Panc1 (cell line): ENCODE measurements at regions not wholly inside any gene's neighbourhood (a gene's known extent, or its start where the extent isn't known, plus 50 kb on each side); places are given as distances from the start of the nearest gene placed in this dataset.

Source experiments
- ATAC-seq: fragments of 200-7000 bp; cut with Tn5 transposase; 2 replicates; pipeline ENCODE4 v1.9.1; 2020; ENCODE audit warnings: mild to moderate bottlenecking, moderate library complexity
- BruUV-seq: library from RNA; stranded (reverse); fragments of 400-500 nt; replicated peaks from 2 replicates; lab custom pipeline; 2021; lab: Mats Ljungman, UMichigan
- CTCF ChIA-PET: fragments of 300-600 bp; sonication (Branson Sonifier 250); formaldehyde crosslinking; loops from one replicate; lab custom pipeline; 2022; ENCODE audit warnings: antibody characterized with exemption; lab: Charles Lee
- POLR2A ChIA-PET: fragments of 300-600 bp; sonication (Branson Sonifier 250); formaldehyde crosslinking; loops from one replicate; lab custom pipeline; 2022; ENCODE audit warnings: antibody characterized with exemption; lab: Charles Lee
- DNase-seq: peaks from one replicate; pipeline ENCODE4 v3.0.0-alpha.2; 2010; ENCODE audit warnings: low read depth, low spot score
- H3K27ac ChIP-seq: 2 replicates; pipeline ENCODE4 v1.5.1; 2011; ENCODE audit warnings: mild to moderate bottlenecking, low read length, inconsistent platforms
- H3K27me3 ChIP-seq: fragments of 200-500 bp; sonication (Bioruptor generic); 2 replicates; pipeline ENCODE4 v1.6.0; 2014; ENCODE audit warnings: low read length, inconsistent platforms; ENCODE audit not compliant: control insufficient read depth, insufficient read depth
- H3K36me3 ChIP-seq: fragments of 200-500 bp; sonication (Bioruptor generic); 2 replicates; pipeline ENCODE4 v1.5.1; 2014; ENCODE audit warnings: inconsistent platforms, mild to moderate bottlenecking, low read length, moderate library complexity; ENCODE audit not compliant: control insufficient read depth, insufficient read depth
- H3K4me1 ChIP-seq: 2 replicates; pipeline ENCODE4 v1.5.1; 2011; ENCODE audit warnings: inconsistent platforms, mild to moderate bottlenecking, low read length, moderate library complexity; ENCODE audit not compliant: control insufficient read depth, insufficient read depth
- H3K4me3 ChIP-seq, 2 experiments: 2 replicates each; pipeline ENCODE4 v1.5.1; 2011 to 2012; ENCODE audit warnings: low read depth in 2 of 2, low read length in 2 of 2, mild to moderate bottlenecking in 2 of 2, inconsistent platforms in 1 of 2, moderate library complexity in 1 of 2
- H3K9me3 ChIP-seq: fragments of 200-500 bp; sonication (Bioruptor generic); 2 replicates; pipeline ENCODE4 v1.5.1; 2014; ENCODE audit warnings: low read depth, mild to moderate bottlenecking, inconsistent platforms, low read length, moderate library complexity; ENCODE audit not compliant: control insufficient read depth, insufficient read depth
- POLR2AphosphoS5 ChIP-seq: IDR thresholded peaks from 2 replicates; pipeline ENCODE4 v1.6.1; 2012; ENCODE audit warnings: mild to moderate bottlenecking, low read depth, low read length, moderate library complexity
- SIN3A ChIP-seq: IDR thresholded peaks from 2 replicates; pipeline ENCODE4 v1.6.1; 2012; ENCODE audit warnings: low read depth, mild to moderate bottlenecking, low read length, moderate library complexity, borderline replicate concordance; ENCODE audit not compliant: insufficient read depth
- TCF7L2 ChIP-seq: IDR thresholded peaks from 2 replicates; pipeline ENCODE4 v1.6.1; 2011; ENCODE audit warnings: mild to moderate bottlenecking, low read depth, low read length, inconsistent platforms
- in situ Hi-C: cut with HindIII; loops from 2 replicates; pipeline ENCODE4 v1.10.0; 2016; ENCODE audit warnings: low sequenced_read_pairs, low pct_unique_long_range_greater_than_20kb
- intact Hi-C: fragments of 100-400 bp; cut with micrococcal nuclease; formaldehyde crosslinking; loops from one replicate; pipeline ENCODE4 v1.10.0; 2022; ENCODE audit not compliant: unreplicated experiment
- TF ChIP-seq, protein P1 (sequence below): fragments of 450-650 bp; IDR thresholded peaks from 2 replicates; pipeline ENCODE4 v1.5.1; 2017; ENCODE audit warnings: mild to moderate bottlenecking
- TF ChIP-seq, protein P2 (sequence below), 2 experiments: IDR thresholded peaks; 2 replicates each; pipeline ENCODE4 v1.6.1; 2011 to 2012; ENCODE audit warnings: low read depth in 2 of 2, control low read depth in 1 of 2, low read length in 1 of 2, mild to moderate bottlenecking in 1 of 2, moderate library complexity in 1 of 2; ENCODE audit not compliant: insufficient read depth in 1 of 2

DNA sequence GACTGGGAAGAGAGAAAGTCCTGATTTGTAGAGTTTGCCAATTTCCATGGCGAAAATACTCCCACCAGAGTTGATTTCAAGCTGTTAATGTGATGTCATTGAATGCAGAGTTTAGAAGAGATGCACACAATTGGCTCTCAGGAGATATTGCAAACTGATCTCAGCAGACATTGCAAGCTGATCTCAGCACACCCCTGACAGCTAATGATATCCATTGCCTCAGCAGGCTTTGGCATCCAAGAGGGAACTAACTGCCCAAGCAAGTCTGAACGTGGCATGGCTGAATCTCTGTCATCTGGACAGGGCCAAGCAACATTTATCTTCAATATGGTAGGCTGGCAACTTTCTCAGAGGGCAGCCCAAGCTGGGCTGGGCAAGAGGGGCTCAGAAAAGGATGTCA is 78.4 kb upstream of the CYP1B1 start:
- no TSS peak for BruUV-seq
- DNase-seq (no peak), ATAC-seq (no peak)
- no peaks in the 10 kb centered on the region for H3K9me3 ChIP-seq
- no peaks in the 10 kb centered on the region for H3K27me3 ChIP-seq
- no peak overlapping the region for H3K4me3 ChIP-seq
- POLR2A ChIA-PET = no interaction called here
- no peaks in the 10 kb centered on the region for H3K36me3 ChIP-seq
- in situ Hi-C loops = no loop called here
- TF ChIP-seq, protein P1, sequence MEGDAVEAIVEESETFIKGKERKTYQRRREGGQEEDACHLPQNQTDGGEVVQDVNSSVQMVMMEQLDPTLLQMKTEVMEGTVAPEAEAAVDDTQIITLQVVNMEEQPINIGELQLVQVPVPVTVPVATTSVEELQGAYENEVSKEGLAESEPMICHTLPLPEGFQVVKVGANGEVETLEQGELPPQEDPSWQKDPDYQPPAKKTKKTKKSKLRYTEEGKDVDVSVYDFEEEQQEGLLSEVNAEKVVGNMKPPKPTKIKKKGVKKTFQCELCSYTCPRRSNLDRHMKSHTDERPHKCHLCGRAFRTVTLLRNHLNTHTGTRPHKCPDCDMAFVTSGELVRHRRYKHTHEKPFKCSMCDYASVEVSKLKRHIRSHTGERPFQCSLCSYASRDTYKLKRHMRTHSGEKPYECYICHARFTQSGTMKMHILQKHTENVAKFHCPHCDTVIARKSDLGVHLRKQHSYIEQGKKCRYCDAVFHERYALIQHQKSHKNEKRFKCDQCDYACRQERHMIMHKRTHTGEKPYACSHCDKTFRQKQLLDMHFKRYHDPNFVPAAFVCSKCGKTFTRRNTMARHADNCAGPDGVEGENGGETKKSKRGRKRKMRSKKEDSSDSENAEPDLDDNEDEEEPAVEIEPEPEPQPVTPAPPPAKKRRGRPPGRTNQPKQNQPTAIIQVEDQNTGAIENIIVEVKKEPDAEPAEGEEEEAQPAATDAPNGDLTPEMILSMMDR = no peak
- TF ChIP-seq TCF7L2 = no peak
- no peak for TF ChIP-seq POLR2AphosphoS5
- no peak overlapping the region for H3K27ac ChIP-seq
- CTCF ChIA-PET = no interaction called here
- H3K4me1 ChIP-seq = no peaks in the 10 kb centered on the region
- intact Hi-C loops = no loop called here

DNA sequence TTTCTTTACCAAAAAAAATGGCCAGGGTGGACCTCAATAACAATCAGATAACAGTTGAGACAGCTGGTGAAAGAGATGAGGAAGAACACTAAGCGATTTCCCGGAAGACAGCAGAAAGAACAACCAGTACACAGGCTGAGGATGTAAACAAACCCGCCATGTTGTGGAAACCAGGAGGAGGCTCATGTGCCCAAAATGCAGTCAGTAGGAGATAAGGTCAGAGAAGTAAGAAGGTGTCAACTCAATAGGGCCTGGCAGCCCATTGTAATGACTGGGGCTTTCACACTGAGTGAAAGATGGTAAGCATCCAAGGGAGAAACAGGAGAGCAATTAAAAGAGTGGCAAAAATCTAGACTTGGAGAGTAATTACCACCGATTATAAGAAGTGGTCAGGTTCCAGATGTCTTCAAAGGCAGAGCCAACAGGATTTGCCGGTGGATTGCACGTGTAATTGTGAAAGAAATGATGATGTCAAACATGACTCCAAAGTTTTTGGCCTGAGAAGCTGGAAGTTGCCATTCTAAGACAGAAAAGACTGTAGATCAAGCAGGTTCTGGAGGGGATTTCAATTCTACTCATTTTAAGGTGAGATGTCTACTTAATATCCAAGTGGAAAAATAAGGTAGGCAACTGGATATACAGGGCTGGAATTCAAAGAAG is 77.7 kb upstream of the CYP1B1 start:
- TF ChIP-seq POLR2AphosphoS5 (no peak), TCF7L2 (no peak), SIN3A (no peak)
- TF ChIP-seq, protein P1 = no peak
- TF ChIP-seq, protein P2, sequence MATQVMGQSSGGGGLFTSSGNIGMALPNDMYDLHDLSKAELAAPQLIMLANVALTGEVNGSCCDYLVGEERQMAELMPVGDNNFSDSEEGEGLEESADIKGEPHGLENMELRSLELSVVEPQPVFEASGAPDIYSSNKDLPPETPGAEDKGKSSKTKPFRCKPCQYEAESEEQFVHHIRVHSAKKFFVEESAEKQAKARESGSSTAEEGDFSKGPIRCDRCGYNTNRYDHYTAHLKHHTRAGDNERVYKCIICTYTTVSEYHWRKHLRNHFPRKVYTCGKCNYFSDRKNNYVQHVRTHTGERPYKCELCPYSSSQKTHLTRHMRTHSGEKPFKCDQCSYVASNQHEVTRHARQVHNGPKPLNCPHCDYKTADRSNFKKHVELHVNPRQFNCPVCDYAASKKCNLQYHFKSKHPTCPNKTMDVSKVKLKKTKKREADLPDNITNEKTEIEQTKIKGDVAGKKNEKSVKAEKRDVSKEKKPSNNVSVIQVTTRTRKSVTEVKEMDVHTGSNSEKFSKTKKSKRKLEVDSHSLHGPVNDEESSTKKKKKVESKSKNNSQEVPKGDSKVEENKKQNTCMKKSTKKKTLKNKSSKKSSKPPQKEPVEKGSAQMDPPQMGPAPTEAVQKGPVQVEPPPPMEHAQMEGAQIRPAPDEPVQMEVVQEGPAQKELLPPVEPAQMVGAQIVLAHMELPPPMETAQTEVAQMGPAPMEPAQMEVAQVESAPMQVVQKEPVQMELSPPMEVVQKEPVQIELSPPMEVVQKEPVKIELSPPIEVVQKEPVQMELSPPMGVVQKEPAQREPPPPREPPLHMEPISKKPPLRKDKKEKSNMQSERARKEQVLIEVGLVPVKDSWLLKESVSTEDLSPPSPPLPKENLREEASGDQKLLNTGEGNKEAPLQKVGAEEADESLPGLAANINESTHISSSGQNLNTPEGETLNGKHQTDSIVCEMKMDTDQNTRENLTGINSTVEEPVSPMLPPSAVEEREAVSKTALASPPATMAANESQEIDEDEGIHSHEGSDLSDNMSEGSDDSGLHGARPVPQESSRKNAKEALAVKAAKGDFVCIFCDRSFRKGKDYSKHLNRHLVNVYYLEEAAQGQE (IDR thresholded peaks at IDR 0.05; ENCODE audit: insufficient read depth in 1 of 2, low read depth in 2 of 2, low read length in 1 of 2) = no peak
- H3K4me3 ChIP-seq = no peak overlapping the region
- intact Hi-C loops = no loop called here
- H3K36me3 ChIP-seq = no peaks in the 10 kb centered on the region
- no peaks in the 10 kb centered on the region for H3K4me1 ChIP-seq
- ChIA-PET CTCF (no interaction called here), POLR2A (no interaction called here)
- no peaks in the 10 kb centered on the region for H3K9me3 ChIP-seq
- H3K27ac ChIP-seq = no peak overlapping the region
- no peaks in the 10 kb centered on the region for H3K27me3 ChIP-seq
- ATAC-seq = no peak
- in situ Hi-C loops = no loop called here
- no peak for DNase-seq
- BruUV-seq = no TSS peak
